22Rv1 (cell line): ENCODE measurements at regions not wholly inside any gene's neighbourhood (a gene's known extent, or its start where the extent isn't known, plus 50 kb on each side); places are given as distances from the start of the nearest gene placed in this dataset.

Experiments
- ZFX ChIP-seq: fragments of 450-650 bp; IDR thresholded peaks from 2 replicates; pipeline ENCODE4 v1.6.1; 2017; ENCODE audit warnings: antibody characterized with exemption, borderline replicate concordance
- TF ChIP-seq, protein P1 (sequence below): fragments of 450-650 bp; IDR thresholded peaks from 2 replicates; pipeline ENCODE4 v1.5.1; 2017; ENCODE audit warnings: mild to moderate bottlenecking

GRCh38 chr9:89999534-90000370, 394.9 kb downstream of the GADD45G start:
- TF ChIP-seq, protein P1, sequence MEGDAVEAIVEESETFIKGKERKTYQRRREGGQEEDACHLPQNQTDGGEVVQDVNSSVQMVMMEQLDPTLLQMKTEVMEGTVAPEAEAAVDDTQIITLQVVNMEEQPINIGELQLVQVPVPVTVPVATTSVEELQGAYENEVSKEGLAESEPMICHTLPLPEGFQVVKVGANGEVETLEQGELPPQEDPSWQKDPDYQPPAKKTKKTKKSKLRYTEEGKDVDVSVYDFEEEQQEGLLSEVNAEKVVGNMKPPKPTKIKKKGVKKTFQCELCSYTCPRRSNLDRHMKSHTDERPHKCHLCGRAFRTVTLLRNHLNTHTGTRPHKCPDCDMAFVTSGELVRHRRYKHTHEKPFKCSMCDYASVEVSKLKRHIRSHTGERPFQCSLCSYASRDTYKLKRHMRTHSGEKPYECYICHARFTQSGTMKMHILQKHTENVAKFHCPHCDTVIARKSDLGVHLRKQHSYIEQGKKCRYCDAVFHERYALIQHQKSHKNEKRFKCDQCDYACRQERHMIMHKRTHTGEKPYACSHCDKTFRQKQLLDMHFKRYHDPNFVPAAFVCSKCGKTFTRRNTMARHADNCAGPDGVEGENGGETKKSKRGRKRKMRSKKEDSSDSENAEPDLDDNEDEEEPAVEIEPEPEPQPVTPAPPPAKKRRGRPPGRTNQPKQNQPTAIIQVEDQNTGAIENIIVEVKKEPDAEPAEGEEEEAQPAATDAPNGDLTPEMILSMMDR, result no peak
- TF ChIP-seq ZFX, result no peak
